ENCODE measurements at regions not wholly inside any gene's neighbourhood (a gene's known extent, or its start where the extent isn't known, plus 50 kb on each side); places are given as distances from the start of the nearest gene placed in this dataset.

GRCh38 chr14:32255789-32256188 lies 52.7 kb upstream of the RNU6-8 start:
- TF ChIP-seq RFX5 (IDR thresholded peaks at IDR 0.05; ENCODE audit: low read depth, low read length) (no peak), CTCF (conservative IDR thresholded peaks at IDR 0.05; ENCODE audit: low read depth, low read length) (no peak), CEBPB (IDR thresholded peaks at IDR 0.05; ENCODE audit: low read depth, low read length) (no peak), POLR2A (IDR thresholded peaks at IDR 0.05; ENCODE audit: low read depth, low read length) (no peak), SMC3 (IDR thresholded peaks at IDR 0.05; ENCODE audit: low read depth, low read length) (no peak), BHLHE40 (IDR thresholded peaks at IDR 0.05; ENCODE audit: low read depth, low read length) (no peak), MAZ (IDR thresholded peaks at IDR 0.05; ENCODE audit: borderline replicate concordance, low read depth, low read length) (no peak)

All from IMR-90 (cell line).